ENCODE measurements at regions not wholly inside any gene's neighbourhood (a gene's known extent, or its start where the extent isn't known, plus 50 kb on each side); places are given as distances from the start of the nearest gene placed in this dataset.

DNA sequence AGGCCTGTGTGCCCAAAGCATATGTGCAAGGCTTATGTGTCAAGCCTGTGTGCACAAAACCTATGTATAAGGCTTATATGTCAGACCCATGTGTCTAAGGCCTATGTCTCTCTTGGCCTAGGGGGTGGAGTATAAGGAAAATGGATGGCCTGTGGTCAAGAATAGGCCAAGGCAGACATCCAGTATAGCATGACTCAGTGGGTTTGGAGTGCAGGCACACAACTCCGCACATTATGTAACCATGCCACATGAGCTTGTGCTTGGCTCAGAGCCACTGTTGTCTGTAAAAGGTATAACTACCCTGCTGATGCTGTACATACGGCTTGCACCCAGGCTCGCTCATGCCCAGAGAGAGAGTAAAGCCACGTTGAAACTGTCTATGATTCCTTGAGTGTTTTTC is 626.4 kb upstream of the NUDT12 start:
- no peak for DNase-seq

DNA sequence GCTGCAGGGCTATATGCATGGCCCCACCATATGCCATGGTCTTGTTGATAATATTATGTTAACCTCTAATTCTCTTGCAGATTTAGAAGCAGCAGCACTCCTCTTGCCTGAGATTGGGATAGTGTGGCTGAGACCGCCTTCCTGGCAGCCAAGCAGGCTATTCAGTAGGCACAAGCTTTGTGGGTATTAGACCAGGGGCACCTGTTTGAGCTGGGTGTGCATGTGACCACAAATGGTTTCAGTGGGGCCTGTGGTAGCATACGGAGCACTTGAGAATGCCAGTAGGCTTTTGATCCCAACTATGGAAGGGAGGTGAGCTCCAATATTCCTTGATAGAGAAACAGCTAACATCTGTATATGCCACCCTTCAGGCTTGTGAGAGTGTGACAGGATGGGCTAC is 625.1 kb upstream of the NUDT12 start:
- no peak for DNase-seq

DNA sequence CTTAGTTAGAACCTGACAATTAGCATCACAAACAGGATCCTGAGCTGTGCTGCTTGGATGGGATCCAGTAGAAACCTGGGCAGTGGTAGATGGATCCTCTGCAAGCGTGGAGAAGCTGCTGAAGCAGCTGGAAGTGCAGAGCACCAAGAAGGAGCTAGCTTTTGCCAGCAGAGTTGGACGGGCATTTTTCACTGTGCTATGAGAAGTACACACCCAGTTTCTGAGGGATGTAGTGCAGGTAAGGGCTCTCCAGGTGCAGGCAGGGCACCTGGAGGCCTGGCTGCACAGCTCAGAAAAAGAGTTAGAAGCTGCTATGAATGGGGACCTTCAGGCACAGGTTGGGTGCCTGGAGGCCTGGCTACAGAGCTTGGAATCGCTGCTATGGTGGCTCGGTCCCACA is 623.9 kb upstream of the NUDT12 start:
- no peak for DNase-seq

DNA sequence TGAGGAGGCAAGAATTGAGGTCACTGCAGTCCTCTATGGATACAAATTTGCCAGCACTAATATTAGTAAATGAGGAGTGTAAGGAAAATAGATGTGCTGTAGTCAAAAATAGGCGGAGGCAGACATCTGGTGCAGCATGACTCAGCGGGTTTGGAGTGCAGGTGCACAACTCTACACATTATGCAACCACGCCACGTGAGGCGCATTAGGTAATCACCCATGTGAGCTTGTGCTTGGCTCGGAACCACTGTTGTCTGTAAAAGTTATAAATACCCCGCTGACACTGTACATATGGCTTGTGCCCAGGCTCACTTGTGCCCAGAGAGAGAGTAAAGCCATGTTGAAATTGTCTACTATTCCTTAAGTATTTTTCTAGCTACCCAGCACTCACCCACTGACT is 623.5 kb upstream of the NUDT12 start:
- DNase-seq, result no peak

DNA sequence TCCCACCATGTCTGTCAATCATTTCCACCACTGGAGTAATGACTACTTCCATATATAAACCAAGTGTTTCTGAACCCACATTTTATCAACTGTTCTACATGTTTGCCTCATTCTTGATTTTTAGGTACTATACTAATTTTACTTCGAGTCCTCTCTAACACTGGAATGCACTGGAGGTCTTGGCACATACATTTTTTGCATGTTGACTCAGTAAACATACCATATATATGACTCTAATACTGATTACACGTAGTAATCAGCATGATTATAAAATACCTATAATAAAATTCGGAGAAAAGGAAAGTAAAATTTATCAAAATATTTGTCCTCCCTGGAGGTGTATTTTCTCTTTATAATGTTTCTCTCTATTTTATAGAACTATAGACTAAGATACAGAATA is 621.7 kb upstream of the NUDT12 start:
- DNase-seq, result no peak

DNA sequence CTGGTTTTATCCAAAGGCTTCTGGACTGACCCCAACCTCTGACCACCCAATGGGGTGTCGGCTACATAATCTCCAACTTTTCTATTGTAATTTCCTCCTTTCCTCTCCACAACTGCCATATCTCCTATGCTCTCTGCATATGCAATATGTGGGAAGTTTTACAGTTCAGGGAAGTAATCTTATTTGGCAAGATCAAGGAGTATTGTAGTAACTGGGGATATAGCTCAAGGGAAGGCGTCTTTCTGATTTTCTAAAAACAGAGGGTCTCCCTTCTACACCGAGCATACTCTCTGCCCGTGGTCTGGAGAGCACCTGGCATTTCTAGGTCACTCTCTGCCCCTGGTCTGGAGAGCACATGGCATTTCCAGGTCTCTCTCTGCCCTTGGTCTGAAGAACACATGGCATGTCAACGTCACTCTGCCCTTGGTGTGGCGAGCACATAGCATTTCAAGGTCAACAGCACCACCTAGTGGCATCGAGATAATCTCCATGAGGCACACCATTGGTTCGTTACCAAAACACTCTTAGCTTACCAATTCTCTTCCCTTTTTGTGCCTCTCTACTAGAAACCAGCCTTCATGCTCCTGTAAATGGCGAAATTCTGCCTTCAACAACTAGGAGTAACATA is 616.4 kb upstream of the NUDT12 start:
- no peak for DNase-seq

DNA sequence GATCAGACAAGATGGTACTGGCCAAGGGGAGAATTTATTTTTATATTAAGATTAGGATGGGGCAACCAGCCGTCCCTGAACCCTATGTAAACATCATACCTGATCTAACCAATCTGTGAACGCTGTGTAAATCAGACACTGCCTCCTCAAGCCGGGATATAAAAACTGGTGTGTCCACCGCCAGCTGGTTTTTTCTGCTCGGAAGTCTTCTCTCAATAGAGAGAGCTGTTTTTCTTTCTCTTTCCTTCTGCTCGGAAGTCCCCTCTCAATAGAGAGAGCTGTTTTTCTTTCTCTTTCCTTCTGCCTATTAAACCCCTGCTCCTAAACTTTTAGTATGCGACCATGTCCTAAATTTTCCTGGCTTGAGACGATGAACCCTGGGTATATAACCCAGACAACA is 615.5 kb upstream of the NUDT12 start:
- no peak for DNase-seq

DNA sequence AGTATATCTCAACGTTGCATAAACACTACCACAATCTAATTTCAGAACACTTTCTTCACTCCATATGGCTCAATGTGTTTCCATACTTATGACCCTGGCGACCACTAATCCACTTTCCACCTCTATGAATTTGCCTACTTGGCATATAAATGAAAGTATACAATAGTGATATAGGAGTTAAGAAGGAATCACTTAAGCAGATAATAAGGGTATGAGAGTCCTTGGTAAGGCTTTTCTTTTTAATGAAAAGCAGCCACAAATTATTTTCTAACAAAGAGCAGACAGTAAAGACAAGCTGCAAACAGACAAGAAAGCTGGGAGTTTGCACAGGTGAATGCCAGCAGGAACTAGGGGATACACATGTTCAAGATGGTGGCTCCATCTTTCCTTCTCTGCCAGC is 615.1 kb upstream of the NUDT12 start:
- DNase-seq, result no peak

DNA sequence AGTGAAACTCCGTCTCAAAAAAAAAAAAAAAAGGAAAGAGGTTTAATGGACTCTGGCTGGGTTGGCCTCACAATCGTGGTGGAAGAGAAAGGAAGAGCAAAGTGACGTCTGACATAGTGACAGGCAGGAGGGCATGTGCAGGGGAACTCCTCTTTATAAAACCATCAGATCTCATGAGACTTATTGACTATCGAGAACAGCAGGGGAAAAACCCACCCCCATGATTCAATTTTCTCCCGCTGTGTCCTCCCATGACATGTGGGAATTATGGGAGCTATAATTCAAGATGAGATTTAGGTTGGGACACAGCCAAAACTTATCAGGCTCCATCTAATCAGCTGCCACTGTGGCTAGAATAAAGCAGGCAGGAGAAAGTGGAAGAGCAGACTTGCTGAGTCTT is 610.4 kb upstream of the NUDT12 start:
- no peak for DNase-seq

DNA sequence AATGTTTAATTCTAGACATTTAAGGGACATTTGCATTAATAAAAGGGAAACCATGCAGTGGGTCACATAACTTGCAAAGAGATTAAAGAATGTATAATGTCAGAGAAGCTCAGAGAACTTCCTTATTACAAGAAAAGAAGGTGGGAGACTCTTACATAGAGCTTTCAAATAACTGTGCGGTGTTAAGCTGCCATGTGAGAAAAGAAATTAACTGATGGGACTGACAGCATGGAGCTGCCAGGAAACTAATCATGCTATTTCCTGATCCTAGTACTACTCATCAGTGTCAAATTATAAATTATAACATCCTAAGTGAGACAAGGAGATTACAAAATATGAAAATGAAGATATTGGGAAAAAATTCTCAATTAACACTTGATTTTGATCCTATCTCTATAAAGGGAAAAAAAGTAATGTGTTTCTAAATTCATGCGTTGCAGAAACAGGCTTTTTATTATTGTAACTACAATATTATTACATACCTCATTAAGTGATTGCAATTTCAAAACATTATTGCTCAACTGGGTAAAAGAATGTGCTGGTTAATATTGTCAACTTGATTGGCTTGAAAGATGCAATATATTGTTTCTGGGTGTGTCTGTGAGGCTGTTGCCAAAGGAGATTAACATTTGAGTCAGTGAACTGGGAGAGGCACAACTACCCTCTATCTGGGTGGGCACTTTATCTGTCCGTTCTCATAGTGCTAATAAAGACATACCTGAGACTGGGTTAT is 609.5 kb upstream of the NUDT12 start:
- no peak for DNase-seq

DNA sequence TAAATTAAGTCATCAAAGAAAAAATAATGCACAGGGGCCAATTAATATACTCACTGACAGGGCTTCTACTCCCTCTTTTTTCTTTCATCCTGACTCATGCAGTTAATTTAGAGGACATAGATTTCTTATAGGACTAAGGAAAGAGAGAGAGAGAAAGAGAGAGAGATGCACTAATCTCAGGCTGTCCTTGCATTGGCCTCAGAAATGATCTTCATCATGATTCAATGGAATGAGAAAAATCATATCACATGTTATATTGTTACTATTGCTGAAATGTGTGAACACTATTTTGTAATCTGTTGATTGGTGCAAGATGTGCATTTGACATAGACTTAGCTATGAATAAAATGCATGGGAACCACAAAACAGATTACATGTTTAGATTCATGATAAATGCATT is 608.3 kb upstream of the NUDT12 start:
- DNase-seq, result no peak

DNA sequence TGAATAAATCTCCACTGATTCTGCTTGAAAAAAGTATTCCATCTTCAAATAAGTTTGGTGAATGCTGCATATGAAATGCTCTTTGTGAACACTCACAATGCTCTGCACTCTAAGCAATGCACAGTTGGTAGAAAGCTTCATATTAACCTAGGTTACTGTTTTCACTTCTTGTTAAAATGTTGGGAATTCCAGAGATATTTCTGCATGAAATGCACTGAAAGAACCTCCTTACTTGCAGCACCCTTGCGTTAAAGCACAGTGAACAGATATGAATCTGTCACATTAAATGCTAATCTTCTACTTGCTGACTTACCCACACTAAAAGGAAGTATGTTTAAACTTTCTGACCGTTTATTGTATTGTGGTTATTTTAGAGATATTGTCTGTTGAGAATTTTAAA is 584.1 kb upstream of the NUDT12 start:
- no peak for DNase-seq

DNA sequence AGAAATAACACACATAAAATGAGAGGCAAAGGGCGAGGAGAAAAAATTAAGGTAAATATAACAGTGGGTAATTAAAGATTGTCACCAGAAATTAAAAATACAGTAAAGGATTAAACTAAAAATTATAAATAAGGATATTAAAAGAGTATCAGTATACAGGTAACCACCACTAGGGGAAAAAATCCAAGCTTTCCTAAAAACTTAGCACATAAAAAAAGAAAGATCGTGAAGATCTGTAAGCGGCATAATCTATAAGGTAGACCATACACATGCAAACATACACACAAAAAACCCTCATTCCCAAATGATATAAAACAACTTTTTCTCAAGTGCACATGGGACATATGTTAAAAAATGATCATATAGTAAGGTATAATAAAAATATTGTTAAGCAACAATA is 577.3 kb upstream of the NUDT12 start:
- DNase-seq, result no peak

DNA sequence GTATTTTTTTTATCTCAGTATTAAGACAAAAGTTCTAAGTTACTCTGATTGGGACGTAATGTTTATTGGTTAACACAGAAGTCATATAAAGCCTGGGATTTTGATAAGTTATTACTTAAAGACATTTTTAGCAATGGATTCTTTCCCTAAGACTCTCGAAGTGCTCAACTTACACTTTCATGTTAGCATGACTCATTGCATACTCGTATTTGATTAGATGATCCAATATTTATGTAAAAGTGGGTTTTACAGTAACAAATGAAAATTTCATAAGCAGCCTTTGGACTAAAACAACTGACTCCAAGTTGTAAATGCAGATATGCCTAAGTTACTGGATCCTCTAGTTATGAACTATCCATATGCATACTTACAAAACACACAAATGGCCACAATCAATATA is 567.7 kb upstream of the NUDT12 start:
- no peak for DNase-seq

DNA sequence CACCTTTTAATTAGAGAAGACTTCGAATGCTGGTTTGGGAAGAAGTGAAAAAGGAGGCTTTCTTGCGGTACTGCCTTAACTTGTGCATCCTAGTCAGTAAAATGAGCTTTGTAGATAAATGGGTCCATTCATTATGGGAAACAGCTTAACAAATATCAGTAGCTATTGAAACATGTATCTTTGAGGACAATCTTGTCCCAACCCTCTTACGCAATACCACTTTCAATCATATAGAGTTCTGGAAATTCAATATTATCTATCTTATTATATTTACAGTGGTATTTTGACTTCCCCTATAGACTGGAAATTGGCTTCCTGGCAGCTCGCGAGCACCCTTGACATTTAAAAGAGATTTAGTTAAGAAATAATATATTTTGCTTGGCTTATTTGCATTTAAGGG is 565.8 kb upstream of the NUDT12 start:
- DNase-seq, result no peak

DNA sequence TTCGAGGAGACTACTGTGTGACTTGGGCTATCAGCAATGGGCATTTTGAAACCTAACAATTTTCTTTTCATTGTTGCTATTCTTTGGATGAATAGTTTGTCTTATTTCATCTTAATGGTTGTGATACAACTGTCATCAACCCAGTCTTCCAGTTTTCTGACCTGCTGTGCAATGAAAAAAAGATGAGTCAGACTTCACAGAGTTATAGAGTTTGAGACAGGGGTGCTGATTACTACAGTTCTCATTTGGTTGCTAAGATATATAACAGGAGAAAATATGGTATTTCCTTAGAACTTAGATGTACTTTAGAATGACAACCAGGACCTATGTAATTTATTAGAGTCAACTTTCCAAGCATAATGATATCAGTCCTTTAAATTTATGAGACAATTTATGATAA is 564.4 kb upstream of the NUDT12 start:
- no peak for DNase-seq

DNA sequence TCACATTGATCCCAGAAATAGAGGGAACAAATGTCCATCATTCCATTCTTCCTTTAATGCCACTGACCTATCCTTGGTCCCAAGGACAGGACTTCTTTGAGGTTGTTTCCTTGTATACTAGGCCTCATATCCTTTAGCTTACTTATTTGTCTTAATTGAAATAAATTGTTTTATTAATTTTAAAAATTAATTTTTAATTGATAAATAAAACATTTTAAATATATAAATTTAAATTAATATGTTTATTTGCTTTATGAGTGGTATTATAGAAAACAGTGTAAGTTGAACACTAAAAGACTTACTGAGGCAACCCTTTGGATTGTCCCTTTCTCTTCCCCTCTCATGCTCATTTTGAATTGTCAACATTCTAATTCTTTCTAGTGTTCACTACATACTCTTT is 556.9 kb upstream of the NUDT12 start:
- no peak for DNase-seq

DNA sequence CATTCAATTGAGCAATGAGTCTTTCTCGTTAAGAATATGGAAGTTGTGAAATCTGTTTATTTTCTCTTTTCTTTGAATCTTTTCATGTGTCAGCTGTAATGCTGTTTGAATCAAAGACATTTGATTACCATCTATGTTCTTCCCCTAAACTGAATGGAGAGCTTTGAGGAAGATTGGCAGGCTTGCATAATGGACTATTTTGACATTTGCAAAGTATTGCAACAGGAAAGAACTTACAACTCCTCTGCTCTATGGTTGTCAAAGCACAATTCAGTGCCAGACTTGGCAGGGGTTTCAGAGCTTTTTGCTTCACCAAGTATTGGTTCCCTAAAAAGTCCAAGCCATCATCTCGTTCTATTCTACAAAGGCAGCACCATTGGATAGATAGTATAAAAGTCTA is 549.0 kb upstream of the NUDT12 start:
- no peak for DNase-seq

DNA sequence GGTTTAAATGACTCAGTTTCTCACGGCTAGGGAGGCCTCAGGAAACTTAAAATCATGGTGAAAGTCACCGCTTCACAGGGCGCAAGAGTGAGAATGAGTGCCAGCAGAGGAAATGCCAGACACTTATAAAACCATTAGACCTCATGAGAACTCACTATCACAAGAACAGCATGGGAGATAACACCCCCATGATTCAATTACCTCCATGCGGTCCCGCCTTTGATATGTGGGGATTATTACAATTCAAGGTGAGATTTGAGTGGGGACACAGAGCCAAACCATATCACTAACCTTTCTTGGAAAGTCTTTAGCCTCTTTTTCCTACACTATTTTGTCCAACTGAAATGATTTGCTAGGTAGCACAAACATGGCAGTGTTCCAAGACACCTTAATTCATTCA is 533.9 kb upstream of the NUDT12 start:
- no peak for DNase-seq

DNA sequence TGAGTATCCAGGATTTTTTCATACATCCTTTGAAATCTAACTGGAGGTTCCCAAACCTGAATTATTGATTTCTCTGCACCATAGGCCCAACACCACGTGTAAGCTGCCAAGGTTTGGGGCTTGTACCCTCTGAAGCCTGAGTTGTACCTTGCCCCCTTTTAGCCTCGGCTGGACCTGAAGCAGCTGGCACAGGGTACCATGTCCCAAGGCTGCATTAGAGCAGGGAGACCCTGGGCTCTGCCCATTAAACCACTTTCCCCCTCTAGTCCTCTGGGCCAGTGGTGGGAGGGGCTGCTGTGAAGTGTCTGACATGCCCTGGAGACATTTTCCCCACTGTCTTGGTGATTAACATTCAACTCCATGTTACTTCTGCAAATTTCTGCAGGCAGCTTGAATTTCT is 532.9 kb upstream of the NUDT12 start:
- no peak for DNase-seq

DNA sequence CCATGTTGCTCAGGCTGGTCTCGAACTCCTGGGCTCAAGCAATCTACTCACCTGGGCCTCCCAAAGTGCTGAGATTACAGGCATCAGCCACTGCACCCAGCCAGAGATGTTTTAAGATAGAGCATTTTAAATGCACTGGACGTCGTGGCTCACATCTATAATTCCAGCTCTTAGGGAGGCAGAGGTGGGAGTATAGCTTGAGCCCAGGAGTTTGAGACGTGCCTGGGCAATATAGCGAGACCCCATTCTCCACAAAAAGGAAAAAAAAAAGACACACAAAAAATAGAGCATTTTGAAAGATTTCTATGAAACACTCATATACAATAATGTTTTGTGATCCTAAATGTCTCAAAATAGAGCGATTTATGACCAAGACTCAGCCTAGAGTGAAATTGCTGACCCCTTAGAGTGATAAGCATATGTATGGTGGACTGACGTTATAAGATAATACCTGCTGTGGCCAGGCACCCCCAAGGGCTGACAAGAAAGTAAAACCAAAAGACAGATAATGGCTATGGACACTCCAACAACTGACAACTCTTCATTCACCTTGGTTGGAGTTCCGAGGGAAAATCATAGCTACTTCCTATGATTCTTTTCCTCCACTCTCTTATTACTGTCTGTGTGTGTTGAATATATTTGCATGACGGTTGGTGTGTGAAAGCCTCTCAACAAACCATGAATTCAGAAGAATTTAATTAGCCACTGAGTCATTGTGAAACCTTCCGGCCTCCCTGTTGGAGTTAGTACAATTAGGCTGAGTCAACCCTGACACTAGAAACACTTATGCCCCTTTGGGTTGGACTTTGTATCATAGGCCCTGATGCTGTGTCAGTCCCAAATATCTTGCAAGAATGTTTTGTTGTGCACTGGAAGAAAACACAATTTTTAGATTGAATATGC is 526.5 kb upstream of the NUDT12 start:
- no peak for DNase-seq

DNA sequence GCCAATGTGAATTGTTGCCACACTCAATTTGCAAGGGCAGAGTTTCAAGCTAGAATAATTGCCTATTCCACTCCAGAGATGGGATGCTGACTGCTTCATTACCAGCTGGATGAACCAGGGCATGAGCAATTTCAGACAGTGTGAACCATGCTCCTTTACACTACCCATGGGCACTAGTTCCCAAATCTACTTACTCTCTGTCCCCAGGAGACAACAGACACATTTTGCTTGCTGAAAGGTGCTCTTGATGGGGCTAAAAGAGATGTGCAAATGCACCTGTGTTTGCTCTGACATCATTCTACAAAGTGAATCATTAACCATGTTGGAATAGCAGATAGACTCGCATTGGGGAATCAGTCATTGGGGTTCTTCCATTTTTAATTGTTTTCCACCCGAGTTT is 522.3 kb upstream of the NUDT12 start:
- DNase-seq, result no peak

DNA sequence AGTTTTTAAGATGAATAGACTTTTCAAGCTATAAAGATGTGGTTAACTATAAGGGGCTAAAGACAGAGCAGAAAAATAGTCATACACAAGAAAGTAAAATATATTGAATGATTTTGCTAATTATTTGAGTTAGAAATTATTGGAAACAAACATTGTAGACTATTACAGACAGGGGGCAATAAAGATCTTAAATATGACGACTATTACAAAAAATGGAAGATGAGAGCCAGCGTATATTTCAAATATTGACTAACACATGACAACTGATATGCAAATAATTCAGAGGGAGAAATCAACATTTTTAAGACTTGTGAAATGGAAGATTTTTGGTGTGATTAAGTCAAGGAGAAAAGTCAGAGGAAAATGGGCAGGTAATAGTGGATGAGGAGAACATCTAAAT is 520.2 kb upstream of the NUDT12 start:
- no peak for DNase-seq

DNA sequence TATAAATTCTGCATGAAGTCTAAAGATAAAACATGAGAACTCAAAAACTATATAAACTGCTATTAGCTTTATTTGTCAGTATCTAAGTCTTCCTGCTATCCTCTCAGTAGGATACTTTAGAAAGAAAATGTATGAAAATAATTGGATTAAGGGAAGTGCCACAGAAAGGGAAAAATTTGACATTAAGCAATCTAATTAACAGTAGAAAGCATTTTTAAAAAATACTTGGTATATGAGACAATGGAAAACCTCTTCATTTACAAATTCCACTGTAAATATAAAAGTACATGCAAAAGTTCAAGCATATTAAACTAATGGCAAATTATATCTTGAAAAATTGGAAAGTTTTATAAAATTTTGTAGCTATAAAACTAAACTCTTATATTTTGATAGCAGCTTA is 518.6 kb upstream of the NUDT12 start:
- DNase-seq, result no peak
